ENCODE measurements at regions not wholly inside any gene's neighbourhood (a gene's known extent, or its start where the extent isn't known, plus 50 kb on each side); places are given as distances from the start of the nearest gene placed in this dataset.

- H3K4me3 ChIP-seq (ENCODE audit: low read depth, low read length): no peak overlapping the region
- TF ChIP-seq POLR2A (IDR thresholded peaks at IDR 0.05; ENCODE audit: extremely low read depth, insufficient read length) (no peak), MAX (IDR thresholded peaks at IDR 0.05; ENCODE audit: low read depth, low read length) (0 out of 2 replicates have a peak, but pooled peaks have one; percentile 12)
- no peak for DNase-seq (ENCODE audit: low read depth)
These were observed 450.7 kb downstream of the SHQ1 start for GRCh38 chr3:72397586-72397985.

GRCh38 chr3:72396899-72397298 is 451.3 kb downstream of the SHQ1 start:
- H3K4me3 ChIP-seq (ENCODE audit: low read depth, low read length): no peak overlapping the region
- TF ChIP-seq CTCF (IDR thresholded peaks at IDR 0.05; ENCODE audit: low read depth, low read length) (no peak), MAX (IDR thresholded peaks at IDR 0.05; ENCODE audit: low read depth, low read length) (no peak), POLR2A (IDR thresholded peaks at IDR 0.05; ENCODE audit: extremely low read depth, insufficient read length) (no peak), MYC (IDR thresholded peaks at IDR 0.05; ENCODE audit: low read depth, low read length) (no peak)
- no peak for DNase-seq (ENCODE audit: low read depth)

DNA sequence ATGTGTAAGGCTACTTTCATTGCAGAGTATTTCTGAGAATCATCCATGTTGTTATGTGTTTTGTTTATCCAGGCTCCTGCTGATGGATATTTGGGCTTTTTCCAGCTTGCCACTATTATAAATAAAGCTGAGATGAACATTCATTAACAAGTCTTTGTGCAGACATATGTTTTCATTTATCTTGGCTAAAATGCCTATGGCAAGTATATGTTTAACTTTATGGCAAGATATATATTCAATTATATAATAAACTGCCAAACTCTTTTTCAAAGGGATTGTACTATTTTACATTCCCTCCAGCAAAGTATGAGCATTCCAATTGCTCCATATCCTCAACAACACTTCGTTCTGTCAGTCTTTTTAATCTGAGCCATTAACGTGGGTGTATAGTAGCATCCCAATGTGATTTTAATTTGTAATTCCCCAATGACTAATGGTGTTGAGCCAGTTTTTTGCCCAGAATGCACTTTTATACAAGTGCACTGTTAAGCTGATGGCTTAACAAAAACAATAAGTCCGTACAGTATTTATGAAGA is 452.4 kb downstream of the SHQ1 start:
- no peak overlapping the region for H3K4me3 ChIP-seq (ENCODE audit: low read depth, low read length)
- no peak for DNase-seq (ENCODE audit: low read depth)
- TF ChIP-seq MAX (IDR thresholded peaks at IDR 0.05; ENCODE audit: low read depth, low read length): no peak
- no peak for TF ChIP-seq MYC (IDR thresholded peaks at IDR 0.05; ENCODE audit: low read depth, low read length)
- no peak for TF ChIP-seq POLR2A (IDR thresholded peaks at IDR 0.05; ENCODE audit: extremely low read depth, insufficient read length)
- no peak for TF ChIP-seq CTCF (IDR thresholded peaks at IDR 0.05; ENCODE audit: low read depth, low read length)

DNA sequence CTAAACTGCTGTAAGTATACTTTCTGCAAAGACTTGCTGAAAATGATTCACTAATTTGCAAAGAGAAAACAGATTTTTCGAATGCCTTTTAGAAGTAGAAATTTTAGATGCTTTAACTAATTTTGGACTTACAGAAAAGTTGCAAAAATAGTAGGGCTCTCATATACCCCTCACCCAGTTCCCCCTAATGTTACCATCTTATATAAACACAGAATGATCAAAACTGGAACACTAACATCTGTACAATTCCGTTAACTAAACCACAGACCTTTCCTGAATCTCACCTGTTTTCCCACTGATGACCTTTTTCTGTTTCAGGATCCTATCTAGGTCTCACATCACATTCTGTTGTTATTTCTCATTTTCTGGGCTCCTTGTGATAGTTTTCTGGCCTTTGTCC is 454.8 kb downstream of the SHQ1 start:
- TF ChIP-seq MYC (IDR thresholded peaks at IDR 0.05; ENCODE audit: low read depth, low read length): no peak
- TF ChIP-seq CTCF (IDR thresholded peaks at IDR 0.05; ENCODE audit: low read depth, low read length): no peak
- TF ChIP-seq POLR2A (IDR thresholded peaks at IDR 0.05; ENCODE audit: extremely low read depth, insufficient read length): no peak
- no peak for TF ChIP-seq MAX (IDR thresholded peaks at IDR 0.05; ENCODE audit: low read depth, low read length)
- no peak for DNase-seq (ENCODE audit: low read depth)
- no peak overlapping the region for H3K4me3 ChIP-seq (ENCODE audit: low read depth, low read length)

DNA sequence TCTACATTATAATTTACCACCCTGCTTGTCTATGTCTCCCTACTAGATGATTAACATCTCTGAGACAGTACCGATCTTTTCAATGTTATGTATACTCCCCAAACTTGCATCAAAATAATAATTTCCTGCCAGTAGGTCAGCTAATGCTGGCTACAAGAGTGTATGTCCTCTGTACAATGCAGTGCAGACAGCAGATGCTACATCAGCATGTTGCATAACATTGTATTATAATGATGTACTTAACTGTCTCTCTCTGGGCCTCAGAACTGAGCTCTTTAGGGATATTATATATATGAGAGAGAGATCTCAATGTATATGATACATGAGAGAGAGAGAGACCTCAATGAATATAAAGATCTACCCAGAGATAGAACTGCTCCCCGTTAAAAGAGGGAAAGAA is 456.6 kb downstream of the SHQ1 start:
- no peak overlapping the region for H3K4me3 ChIP-seq (ENCODE audit: low read depth, low read length)
- TF ChIP-seq MAX (IDR thresholded peaks at IDR 0.05; ENCODE audit: low read depth, low read length) (no peak), POLR2A (IDR thresholded peaks at IDR 0.05; ENCODE audit: extremely low read depth, insufficient read length) (no peak), CTCF (IDR thresholded peaks at IDR 0.05; ENCODE audit: low read depth, low read length) (no peak), MYC (IDR thresholded peaks at IDR 0.05; ENCODE audit: low read depth, low read length) (no peak)
- no peak for DNase-seq (ENCODE audit: low read depth)

GRCh38 chr3:72390841-72391240 is 457.4 kb downstream of the SHQ1 start:
- H3K4me3 ChIP-seq (ENCODE audit: low read depth, low read length): no peak overlapping the region
- DNase-seq (ENCODE audit: low read depth): no peak
- no peak for TF ChIP-seq CTCF (IDR thresholded peaks at IDR 0.05; ENCODE audit: low read depth, low read length)
- TF ChIP-seq MAX (IDR thresholded peaks at IDR 0.05; ENCODE audit: low read depth, low read length): no peak
- no peak for TF ChIP-seq MYC (IDR thresholded peaks at IDR 0.05; ENCODE audit: low read depth, low read length)
- no peak for TF ChIP-seq POLR2A (IDR thresholded peaks at IDR 0.05; ENCODE audit: extremely low read depth, insufficient read length)
